HG02970 (cell line): ENCODE measurements at regions not wholly inside any gene's neighbourhood (a gene's known extent, or its start where the extent isn't known, plus 50 kb on each side); places are given as distances from the start of the nearest gene placed in this dataset.

Source experiments
- ATAC-seq: cut with Tn5 transposase; IDR thresholded peaks from one replicate; pipeline ENCODE4 v1.9.1; 2021; ENCODE audit warnings: mild to moderate bottlenecking, moderate library complexity, moderate number of reproducible peaks; ENCODE audit not compliant: unreplicated experiment, low FRiP score

DNA sequence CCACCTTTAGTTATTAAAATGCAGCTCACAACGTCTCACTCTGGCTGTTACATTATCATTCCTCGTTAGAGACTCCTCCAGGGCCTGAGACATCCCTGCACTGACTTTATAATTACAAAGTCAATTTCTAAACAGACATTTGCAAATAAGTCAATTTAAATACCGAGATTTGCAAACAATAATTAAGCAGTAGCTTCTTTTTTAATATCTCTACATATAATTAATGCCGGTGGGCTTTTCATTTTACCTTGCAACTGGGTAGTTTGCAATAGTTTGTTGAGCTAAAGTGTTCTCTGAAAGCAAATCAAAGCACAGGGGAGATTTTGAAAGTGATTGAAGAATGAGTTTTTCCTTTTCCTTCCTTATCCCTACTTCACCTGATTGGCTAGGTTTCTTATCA lies 154.4 kb downstream of the TLR4 start:
- ATAC-seq, result no peak

DNA sequence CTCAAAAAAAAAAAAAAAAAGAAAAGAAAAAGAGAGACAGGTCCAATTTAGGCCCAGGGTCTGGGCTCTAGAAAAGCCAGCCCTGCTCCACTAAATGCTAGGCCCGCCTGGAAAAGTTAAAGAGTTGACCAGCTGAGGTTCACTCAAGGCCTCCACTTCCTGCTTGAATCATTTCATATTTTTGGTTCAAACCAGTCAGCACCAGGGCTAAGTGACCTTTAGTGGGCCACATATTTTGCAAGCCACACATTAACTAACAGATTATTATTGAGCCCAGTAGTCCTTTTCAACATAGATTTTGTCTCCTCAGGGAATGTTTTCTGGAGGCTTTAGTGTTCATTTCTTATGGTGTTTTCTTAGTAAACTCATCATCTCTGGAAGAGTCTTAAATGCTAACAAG lies 156.6 kb downstream of the TLR4 start:
- no peak for ATAC-seq

DNA sequence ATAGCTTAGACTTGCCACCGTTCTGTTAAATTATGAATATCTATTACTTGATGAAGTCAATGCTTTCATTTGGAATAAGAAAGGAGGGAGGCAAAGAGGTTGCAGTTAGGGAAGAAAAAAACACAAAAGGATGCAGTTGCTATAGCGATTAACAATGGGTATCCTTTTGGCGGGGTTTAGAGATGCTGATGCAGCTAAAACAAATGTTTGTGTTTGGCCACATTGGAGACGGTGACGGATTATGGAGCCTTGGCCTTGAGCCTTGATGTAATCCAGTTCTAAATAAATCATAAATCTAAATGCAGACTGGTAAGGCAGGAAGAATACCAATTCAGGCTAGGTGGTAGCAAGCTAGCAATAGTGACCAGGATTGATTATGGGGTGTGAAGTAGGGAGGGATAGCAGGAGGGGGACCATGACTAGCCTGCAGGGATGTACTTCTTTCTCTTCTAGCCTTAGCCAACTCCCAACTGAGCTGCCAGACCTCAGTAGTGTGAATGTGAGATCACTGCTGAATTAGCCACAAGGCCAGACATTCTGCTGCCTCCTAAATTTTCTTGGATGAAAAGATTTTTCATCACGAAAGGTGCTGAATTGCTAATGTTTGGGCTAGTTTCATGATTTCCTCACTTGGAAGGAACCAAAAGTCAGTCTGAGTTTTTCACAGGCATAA lies 160.3 kb downstream of the TLR4 start:
- ATAC-seq, result no peak

DNA sequence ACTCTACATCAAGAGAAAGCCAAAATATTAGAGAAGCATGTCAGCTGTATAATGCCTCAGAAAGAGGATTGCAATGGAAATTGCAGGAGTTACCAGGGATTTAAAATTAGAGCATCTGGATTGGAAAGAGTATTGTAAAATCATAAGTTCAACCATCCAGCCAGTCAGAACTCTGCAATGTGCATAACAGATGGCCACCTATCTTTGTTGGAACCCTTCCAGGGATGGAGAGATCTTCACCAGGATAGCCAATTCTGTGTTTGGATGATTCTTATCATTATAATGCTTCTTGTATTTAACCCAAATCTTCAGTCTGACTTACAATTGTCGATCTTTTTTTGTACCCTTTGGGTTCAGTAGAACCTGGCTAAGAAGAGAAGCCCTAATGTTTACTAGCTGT lies 164.4 kb downstream of the TLR4 start:
- ATAC-seq, result no peak

DNA sequence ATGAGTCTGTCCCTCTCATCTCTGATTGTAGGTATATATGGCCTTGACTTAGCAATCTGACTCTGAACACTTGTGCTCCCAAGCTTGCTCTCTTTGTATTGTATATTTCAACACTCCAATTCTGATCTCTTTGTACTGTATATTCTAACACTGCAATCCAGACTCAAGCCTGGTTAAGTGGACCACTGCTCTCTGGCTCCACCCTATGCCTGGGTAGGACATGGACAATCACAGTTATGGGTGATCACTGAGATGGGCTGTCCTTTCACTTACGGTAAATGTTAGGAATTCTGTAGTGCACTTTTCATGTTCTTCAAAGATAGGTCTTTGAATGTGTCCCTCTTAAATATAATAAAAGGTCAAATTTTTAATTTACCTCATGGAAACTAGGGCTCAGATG lies 165.1 kb downstream of the TLR4 start:
- ATAC-seq, result no peak

DNA sequence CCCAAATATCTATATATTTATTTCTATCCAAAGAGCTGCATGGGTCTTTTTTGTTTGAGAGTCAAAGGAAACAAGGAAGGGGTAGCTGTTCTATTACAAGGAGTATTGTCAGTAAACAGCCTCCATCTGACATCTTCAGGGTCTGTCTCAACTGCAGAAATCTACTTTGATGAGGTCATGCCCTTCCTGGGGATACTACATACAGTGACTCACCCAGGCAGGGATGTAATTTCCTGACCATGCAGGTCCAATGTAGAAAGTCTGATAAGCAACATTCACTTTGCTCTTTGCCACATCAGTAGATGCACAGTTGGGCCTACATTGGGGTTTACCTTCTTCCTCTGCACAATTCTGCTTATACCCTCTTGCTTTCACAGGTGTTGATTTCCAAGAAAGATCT lies 165.5 kb downstream of the TLR4 start:
- ATAC-seq, result no peak

DNA sequence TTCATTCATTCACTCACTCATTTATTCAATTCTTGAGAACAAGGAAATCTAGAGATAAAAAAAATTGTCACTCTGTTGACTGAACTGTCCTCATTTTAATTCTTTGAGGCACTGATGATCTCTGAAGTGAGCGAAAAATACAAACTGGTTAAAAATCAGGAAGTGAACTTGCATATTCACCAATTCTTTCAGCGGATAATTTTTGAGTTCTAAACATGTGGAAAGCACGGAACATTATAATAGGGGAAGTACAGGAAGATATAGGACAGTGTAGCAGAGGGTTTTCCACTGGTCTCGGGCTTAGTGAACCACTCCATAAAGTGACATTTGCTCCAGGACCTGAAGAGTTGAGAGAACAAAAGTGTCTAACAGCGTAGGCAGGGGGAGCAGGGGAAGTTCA lies 169.5 kb downstream of the TLR4 start:
- ATAC-seq, result no peak

DNA sequence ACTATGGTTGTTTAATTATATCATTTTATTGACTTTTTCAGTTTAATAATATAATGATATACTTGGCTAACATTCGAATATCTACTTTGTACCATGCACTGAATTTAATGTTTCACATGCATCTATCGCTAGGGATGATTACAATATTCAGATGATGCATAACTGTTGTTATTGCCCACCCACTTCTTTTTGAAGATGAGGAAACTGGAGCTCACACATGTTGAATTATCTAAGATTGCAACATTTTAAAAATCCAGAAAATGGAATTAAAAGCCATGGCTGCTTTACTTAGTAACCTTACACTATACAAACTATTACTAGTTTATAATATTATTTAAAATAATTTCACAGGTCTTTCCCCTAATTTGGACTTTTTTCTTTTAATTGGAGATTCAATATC lies 171.7 kb downstream of the TLR4 start:
- ATAC-seq, result no peak

DNA sequence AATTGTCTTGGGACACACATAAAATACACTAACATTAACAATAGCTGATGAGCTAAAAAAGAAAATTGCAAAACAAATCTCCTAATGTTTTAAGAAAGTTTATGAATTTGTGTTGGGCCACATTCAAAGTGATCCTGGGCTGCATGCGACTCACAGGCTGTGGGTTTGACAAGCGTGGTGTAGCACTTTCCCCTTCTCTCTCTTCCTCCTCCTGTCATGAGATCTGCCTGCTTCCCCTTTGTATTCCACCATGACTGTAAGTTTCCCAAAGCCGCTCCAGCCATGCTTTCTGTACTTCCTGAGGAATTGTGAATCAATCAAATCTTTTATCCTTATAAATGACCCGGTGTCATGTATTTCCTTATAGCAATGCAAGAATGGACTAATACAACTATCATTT lies 178.0 kb downstream of the TLR4 start:
- ATAC-seq, result no peak

DNA sequence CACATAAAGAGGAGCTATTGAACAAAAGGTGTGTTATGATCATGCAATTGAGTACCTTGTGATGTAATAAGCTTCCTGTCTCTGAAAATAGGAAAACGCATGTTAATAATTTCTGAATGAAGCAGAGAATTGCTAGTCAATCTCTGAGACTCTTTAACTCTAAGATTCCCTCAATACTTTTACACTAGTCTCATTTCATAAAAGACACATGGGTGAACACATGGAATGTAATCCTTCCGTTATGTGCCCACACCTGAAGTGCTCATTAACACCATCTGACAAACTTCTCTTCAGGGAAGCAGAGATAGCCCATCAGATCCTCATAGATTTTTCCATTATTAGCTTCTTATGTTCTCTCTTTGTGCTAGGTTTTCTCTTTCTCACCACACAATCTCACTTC lies 182.4 kb downstream of the TLR4 start:
- ATAC-seq, result no peak

DNA sequence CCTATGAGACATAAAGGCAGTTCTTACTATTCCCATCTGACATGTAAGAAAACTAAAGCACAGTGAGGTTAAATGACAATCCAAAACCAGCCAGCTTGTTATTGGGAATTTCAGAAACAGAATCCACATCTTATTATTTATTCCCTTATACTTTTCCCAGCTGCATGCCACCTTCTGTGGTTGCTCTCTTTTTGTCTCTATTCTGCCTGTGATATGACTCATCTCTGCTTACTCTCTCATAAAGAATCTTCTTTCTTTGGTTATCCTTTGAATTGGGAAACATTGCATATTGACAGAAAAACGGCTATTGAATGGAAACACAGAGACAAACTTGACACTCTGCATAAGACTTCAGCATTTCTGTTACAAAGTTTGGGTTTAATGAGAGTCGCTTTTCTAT lies 183.2 kb downstream of the TLR4 start:
- ATAC-seq, result no peak

DNA sequence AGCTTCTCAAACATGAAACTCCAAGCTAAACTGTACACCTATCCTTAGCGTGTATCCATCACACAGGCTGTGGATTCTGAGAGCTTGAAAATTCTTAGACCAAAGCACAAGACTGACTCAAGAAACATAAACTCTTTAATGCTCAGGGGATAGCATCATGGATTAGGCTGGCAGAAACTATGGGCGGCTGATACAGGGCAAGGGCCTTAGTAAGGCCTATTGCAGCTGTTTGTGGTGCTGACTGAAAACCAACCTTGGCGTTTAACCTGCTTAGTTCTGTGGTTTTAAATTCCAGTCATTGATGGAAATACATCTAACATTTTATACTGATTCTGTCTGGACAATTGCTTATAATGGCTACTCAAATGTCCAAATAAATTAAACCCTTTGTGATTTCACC lies 183.7 kb downstream of the TLR4 start:
- no peak for ATAC-seq

DNA sequence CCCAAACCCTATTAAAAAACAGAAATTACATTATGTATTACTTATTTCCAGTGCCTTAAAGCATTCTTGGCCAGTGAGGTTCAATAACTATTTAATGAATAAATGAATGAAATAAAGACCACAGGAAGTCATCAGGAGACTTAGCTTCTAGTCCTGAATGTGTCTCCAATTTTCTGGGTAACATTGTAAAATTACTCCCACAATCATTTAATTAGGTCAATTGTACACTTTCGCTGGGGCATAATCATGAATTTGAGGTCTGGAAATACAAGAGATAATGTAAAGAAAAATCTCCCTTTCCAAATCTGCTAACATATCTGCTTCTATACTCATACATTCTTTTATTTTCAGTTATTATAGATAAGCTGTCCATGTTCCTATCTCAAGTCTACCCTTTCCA lies 199.2 kb downstream of the TLR4 start:
- ATAC-seq, result no peak

DNA sequence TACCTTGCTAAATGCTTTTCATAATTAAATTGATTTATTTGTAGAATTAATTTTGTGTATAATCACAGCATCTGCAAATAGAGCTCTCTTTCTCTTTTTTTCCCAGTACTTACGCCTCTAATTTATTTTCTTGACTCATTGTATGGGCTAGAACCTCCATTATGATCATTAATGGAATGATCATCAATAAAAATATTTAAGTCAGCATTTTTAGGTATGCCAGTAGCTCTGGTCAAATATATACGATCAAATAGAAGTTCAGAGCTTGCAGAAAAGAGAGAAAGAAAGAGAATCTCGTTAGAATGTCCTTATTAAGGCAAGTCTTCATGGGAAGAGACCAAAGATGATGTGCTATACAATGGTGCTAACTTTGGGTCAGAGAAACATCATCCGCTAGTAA lies 202.6 kb downstream of the TLR4 start:
- ATAC-seq, result no peak

DNA sequence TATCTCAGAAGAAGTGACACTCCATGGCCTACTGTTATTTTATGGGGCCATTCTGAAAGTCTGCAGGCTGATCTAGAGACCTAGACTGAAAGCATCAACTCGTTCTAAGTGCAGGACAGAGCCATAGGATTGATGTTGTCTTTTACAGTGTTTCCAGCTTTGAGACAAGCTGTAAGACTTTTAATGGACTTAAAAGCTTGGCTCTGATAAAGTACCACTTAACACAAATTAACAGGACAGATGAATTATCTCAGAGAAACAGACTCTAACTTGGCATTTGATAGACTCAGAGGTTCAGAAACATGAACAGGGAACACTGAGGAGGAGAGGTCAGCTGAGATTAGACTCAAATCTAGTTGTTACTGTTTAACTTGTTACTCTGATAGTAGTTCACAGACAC lies 203.2 kb downstream of the TLR4 start:
- no peak for ATAC-seq

DNA sequence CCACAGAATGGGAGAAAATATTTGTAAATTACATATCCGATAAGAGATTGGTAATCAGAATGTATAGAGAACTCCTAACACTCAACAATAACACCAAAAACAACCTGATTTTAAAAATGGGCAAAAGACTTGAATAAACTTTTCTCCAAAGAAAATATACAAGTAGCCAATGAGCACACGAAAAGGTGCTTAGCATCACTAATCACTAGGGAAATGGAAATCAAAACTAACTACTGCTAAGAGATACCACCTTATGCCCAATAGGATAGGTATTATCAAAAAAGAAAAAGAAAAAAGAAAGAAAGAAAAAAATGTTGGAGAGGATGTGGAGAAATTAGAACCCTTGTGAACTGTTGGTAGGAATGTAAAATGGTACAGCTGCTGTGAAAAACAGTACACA lies 212.1 kb downstream of the TLR4 start:
- no peak for ATAC-seq

DNA sequence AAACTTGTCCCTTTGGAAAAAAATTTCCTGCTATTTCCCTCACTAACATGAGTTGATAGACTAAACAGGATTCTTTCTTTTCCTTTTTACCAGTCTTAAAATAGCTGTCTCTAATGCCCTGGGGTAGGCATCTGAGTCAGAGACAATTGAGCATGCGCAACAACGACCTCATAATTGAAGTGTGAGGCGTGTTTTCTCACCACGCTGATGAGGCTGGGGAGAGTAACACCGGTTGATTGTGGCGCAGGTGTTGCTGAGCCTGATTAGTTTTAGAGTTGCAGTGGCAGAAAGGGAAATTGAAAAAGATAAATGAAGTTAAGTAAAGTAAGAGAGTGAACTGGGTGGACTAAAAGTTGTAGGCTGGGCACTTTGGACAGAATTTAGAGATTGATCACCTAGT lies 213.7 kb downstream of the TLR4 start:
- no peak for ATAC-seq

DNA sequence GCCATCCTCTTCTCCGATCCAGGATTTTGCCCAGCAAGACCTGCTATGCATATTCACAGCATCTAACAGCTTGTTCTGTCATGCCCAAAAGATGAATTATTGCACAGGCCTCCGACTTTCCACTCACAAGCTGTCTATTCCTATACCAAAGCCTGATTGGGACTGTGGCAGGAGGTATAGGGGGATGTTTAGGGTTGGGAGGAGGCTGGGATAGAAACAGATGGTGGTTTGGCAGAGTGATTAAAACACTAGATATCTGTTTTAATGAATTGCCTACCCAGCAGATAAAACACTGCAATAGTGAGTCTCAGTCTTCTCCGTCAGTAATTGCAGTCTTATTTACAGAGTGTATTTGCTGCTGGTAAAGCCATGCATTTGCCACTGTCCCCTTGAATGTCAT lies 215.3 kb downstream of the TLR4 start:
- ATAC-seq, result no peak

DNA sequence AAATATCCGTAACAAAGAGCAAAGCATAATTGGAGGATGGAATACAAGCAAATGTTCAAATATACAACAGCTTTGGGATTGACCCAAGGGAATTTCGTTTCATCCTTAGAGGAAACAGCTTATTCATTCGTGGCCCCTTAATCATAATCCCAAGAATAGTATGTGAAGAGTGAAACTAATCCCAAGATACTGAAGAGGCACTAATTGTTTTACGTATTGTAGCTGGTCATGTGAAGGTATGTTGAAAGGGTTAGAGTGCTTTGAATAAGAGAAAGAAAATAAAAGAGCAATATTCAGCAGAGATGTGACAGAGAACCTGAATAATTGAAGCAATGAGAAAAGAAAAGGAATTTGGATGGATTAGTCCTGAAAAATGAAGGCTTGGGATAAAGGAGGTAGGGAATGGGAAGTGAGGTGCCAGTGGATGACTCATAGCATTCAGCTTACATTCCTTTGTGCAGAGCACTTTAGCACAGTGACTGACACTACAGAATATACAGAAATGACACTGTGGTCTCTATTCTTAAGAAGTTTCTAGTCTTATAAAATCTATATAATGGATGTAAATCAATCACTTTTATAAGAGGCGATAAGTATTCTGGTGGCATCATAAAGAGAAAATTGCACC lies 221.9 kb downstream of the TLR4 start:
- ATAC-seq, result no peak

DNA sequence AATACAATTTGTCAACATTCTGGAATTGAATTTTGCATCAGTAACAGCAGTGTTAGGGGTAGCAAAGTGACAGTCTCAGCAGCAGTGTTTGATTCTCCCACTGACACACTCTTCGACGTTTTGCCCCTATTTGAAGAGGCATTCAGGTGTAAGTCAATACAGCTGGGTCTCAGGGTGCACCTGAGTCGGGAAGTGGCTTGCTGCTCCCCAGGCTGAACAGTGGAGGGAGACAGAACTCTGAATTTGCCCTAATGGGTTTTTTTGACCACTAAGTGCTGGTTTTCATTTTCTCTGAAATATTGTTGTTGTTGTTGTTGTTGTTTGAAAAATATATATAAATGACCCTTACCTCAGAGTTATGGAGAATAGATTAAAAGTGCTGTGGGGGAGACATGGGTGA lies 223.2 kb downstream of the TLR4 start:
- ATAC-seq, result no peak

DNA sequence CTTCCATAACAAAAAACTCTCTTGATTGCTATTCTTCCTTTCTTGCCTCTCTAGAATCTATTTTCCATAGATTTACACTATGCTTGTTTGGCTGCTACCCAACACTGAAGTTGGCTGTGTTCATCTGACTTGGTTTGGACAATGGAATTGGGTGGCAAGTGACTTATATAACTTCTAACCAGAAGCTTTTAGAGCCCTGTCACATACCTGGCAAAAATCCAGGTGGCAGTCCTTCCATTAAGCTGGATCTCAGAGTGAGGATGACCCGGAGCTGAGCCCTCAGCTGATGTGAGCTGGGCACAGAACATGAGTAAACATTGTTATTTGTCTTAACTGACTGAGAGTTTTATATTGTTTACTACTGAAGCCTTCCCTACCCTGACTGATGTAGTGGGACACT lies 225.7 kb downstream of the TLR4 start:
- ATAC-seq, result no peak

DNA sequence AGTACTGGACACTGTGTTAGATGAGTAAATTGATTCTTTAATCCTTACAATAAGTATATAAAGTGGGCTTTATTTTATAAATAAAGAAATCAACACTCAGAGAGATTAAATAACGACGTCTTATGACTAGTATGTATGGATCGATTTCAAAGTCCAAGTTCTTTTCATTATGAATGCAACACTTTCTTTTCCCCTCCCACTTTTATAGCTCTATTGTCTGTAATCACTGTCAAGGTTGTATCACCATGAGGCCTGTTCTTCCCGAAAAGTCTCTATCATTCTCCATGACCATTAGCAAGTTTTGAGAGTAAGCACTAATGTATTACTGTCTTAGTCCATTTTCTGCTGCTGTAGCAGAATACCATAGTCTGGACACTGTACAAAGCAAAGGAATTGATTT lies 228.4 kb downstream of the TLR4 start:
- ATAC-seq, result no peak
